HuH-7 (cell line): ENCODE measurements at regions not wholly inside any gene's neighbourhood (a gene's known extent, or its start where the extent isn't known, plus 50 kb on each side); places are given as distances from the start of the nearest gene placed in this dataset.
A peak's percentile ranks its signal among the peaks of the same experiment; 100 is the strongest.

Experiments used
- DNase-seq: peaks from one replicate; pipeline ENCODE4 v3.0.0; 2011; ENCODE audit warnings: low spot score

DNA sequence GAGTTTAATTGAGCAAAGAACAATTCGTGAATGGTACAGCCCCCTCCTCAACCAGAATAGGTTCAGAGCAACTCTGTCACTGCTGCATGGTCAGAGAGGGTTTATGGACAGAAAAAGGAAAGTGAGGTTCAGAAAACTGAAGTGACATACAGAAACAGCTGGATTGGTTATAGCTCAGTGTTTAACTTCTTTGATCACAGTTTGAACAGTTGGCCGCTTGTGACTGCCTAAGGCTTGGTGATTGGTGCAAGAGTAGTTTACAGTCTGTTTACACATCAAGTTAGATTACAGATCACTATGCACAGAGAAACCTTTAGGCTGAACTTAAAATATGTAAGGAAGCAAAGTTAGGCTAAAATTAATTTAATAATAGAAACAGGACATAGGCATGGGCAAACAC lies 459.2 kb downstream of the KCNJ3 start:
- peak; percentile 5 for DNase-seq

DNA sequence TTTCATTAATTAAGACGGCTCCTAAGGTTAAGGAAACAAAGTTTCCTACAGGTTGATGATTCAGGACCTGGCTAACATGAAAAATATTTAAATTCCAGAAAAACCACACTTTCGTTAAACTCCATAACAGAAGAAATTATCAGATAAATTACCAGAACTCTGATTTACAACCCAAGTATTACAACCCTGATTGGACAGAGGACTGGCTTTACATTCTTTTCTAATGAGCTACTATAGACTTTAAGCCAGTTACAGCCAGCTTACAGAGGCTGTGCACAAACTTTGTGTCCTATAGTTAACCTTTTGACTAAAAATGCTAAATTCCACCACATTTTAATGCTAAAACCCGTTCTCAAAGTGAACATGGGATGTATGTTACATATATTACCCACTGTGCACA lies 458.6 kb downstream of the KCNJ3 start:
- DNase-seq = no peak

DNA sequence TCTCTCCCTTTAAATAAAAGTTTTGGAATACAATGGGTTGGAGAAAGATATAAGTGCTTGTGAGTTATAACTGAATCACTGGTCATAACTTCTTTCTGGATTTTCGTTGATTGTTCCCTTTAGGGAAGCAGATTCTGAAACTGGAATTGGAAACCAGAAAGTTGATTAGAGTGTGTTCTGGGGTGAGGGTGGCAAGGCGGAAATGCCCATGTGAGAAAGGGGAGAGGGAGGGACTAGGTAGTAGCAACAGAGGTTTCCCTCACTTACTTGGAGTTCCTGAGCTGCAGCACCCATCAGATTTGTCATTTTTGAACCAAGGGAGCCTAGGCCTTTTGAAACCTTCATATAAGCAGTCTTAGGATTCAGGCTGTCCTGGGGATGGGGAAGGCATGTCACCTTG lies 453.4 kb downstream of the KCNJ3 start:
- DNase-seq = no peak

DNA sequence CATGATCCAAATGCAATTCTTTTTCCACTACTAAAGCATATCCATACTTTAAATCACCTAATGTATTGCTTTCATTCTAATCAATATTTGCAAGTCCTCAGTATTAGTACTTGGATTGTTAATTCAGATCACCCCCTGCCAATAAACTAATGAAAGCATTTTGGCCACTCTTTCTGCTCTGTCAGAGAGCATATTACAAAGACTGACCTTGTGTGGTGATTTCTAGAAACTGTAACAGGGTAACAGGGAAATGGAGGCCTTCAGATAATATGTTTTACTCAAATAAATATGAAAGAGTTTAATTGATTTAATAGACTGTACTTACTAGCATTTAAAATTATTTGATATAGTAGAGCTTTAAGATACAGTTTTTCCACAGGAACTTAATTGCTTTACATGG lies 453.0 kb downstream of the KCNJ3 start:
- no peak for DNase-seq

DNA sequence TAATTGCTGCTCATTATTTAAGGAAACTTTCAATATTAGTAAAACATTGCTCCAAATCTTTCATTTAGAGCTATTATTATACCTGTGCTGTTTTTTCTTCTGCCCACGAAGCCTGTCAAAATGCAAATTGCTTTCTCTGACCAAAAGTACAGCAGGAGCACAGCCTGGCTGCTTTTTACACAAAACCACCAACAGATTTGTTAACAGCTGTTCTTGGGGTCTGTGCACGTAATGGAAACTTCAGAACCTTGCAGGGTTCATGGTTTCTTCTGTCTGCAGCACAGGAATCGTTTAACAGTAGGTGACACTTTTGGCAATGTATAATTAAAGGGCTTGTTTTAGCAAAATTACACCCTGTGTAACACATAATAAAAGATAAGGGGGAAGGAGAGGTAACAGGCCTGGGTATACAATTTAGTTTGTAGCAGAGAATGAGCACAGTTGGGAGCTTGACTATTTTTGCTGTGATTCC lies 447.3 kb downstream of the KCNJ3 start:
- no peak for DNase-seq

DNA sequence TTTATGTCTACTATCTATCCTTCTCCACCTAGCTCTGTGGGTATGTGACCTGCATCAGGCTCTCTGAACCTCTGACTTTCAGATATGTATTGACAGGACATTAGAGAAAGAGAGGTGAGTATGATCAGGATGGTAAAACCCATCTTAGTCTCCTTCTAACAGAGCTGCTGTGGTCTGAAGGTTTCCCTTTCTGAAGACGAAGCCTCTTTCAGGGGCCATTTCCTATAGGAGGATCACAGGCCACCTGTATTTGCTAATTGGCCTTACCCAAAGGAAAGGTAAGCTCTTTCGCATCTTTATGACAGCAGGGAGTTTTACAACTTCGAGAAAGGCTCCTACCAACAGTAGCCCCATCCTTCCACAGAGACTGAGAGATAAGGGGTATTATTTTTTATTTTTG lies 442.9 kb downstream of the KCNJ3 start:
- DNase-seq = no peak

DNA sequence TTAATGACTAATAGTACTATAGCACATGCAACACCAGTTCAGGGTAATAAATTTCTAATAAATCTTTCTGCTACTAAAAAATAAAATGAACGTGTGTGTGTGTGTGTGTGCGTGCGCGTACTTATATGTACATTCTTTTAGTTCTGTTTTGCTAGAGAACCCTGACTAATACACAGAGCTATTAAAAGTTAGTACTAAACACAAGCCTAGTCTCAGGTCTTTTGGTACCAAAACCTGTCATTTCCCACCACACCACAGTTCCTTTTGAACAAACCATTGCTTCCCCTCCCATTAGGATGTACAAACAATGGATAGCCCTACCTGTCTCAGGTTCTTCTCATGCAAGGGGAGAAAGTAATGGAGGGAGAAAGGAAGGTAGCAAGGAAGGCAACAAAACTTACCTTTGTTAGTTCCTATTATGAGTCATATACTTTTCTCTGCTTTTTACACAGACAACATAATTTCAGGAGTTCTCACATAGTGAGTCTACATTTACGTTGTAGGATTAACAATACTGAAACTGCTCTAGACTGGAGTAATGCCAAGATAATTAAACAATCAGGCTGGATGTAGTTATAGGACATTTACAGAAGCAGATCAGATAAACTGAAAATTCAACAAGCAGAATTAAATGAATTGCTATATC lies 427.2 kb downstream of the KCNJ3 start:
- no peak for DNase-seq

DNA sequence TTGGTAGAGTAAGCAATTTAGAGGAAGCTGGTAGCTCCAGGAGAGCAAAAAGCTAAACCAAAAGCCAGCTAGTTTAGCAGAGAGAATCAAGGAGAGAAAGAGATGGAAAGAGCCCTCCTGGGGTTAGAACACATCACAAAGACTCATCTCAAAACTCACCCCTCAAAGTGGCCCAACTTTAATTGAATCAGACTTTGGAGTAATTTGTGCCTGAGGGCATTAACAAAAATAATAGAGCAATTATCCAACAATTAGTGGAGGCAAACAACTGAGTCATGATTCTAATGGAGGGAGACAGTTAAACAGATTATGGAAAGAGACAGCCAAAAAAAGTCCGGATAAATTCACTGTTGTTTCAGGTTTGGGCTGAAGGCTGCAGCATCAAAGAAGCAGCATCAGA lies 417.4 kb downstream of the KCNJ3 start:
- no peak for DNase-seq

DNA sequence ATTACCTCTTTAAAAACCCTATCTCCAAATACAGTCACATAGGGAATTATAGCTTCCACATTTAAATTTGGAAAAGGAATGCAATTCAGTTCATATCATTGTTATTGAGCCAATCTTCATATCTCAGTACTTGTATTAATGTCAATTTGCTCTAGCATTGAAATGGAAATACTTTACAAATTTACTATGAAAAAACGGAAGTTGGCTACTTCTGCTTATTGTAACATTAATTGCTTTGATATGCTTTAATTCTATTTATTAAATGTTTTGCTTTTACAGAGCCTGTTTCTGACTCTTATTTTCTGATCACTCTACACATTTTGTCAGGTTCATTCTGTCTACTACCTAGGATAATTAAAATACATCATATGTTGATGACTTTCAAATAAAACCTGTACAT lies 412.6 kb downstream of the KCNJ3 start:
- DNase-seq = no peak

DNA sequence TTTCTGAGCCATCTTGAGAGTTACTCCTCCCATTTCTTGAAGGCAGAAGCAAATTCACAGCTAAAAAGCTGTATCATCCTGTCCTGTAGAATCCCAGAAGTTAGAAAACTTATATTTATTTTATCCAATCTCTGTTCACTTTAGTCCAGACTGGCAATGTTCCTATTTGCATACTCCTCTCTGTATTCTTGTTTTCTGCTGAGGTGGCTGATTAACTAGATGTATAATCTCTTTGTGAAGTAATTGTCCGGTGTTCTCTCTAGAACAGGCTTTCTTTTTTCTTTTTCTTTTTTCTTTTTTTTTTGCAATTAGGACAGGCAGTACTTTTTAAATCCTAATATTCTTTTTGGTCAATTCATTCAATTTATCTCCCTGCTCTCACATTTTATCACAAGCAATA lies 411.0 kb downstream of the KCNJ3 start:
- no peak for DNase-seq

DNA sequence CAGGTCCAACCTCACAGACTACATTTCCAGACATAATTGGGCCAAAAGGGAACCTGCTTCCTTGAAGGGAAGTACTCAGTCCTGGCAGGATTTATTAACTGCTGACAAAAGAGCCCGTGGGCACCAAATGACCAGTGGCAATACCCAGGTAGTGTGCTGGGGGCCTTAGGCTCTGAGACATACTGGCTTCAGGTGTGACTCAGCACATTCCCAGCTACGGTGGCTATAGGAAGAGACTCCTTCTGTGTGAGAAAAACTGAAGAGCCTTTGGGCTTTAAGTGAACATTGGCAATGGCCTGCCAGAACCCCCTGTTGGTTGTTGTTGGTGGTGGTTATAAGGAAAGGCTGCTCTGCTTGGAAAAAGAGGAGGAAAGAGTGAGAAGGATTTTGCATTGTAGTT lies 401.8 kb downstream of the KCNJ3 start:
- DNase-seq = no peak

DNA sequence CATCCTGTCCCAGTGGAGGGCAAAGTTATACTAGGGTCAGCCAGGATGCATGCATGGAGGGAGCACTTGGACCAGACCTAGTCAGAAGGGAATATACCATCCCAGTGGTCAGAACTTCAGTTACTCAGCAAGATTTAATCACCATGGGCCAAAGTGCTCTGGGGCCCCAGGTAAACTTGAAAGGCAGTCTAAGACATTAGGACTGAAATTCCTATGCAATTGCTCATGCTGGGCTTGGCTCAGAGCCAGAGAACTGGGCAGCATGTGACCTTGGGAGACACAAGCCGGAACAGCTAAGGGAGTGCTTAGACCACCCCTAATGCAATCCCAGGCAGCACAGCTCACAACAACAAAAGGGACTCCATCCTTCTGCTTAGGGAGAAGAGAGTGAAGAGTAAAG lies 401.3 kb downstream of the KCNJ3 start:
- no peak for DNase-seq

DNA sequence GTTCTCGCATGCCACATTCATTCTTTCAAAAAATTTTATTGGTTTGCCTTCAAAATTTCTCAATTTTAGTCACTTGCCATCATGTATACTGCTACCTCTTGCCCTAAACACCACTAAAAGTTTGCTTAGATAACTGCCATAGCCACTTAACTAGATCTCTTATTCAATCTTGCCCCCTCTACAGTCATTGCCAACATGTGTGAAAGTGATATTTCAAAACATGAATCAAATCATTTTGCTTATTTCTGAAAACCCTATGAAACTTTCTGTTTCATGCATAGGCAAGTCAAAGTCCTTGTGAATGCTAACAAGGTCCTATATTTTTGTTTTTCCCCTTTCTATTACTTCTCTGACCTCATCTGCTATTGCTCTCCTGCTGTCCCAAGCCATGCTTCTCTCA lies 397.1 kb downstream of the KCNJ3 start:
- no peak for DNase-seq

DNA sequence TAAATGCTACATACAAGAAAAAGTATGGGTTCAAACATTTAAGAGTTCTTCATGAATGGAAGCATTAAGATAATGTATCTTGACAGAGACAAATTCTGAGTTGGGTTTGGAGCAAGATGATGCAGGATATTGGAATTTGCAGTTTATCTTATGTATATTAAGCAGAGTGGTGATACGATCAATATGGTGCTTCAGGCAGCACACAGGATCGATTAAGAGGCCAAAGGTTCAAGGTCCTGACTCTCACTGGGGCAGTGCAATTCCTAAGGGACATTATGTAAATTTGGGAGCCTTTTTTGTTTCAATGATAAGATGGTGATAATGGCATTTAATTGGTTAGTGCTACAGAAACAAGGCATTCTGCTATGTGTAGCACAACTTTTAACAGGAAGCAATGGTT lies 381.9 kb downstream of the KCNJ3 start:
- peak; percentile 5 for DNase-seq

DNA sequence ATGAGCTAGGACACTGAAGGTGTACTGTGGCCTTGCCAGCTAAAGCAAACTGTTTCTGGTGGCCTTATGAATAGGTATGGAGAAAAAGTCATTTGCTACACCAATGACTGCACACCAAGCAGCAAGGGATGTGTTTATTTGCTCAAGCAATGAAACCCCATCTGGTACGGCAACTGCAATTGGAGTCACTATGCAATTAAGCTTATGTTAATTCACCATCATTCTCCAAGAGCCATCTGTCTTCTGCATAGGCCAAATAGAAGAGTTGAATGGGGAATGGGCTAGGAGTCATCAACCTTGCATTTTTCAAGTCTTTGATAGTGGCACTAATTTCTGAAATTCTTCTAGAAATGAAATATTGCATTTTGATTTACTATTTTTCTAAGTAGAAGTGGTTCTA lies 372.0 kb downstream of the KCNJ3 start:
- DNase-seq = no peak

DNA sequence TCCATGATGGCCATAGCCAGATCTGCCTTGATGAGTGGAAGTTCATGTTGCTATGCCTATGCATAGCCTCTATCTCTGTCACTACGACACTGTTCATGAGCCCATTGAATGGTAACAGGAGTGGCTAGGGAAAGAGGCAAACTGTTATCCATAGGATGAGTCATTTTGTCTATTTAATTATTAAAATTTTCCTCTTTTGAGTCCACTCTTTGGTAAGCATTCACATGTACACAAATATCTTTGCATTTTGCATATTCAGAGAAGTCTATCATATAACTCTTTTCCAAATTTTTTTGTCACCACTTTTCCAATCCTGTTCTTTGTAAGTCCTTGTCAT lies 364.4 kb downstream of the KCNJ3 start:
- DNase-seq = no peak

DNA sequence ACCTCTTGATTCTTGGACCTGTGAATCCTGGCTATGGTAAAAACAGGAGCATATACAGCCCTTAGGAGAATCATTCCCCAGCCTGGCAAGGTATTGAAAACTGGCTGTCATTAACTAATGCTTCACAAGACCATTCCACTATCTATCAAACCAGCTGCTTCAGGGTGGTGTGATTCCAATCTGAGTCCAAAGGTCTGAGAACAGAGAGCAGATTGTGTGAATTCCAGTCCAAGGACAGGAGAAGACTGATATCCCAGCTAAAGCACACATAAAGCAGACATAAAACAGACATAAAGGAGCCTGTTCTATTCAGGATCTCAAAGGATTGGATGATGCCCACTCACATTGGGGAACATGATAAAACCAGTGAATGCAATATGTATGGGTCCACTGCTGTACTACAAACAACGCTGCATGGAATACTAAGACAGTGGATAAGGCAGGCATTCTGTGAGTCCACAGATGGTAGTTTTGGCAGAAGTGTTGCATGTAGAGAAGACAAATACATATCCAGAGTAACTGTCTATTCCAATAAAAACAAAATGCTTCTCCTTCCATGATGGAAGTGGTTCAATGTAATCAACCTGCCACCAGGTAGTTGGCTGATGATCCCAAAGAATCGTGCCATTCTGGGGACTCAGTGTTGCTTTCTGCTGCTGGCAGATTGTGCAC lies 363.9 kb downstream of the KCNJ3 start:
- DNase-seq = peak; percentile 4

DNA sequence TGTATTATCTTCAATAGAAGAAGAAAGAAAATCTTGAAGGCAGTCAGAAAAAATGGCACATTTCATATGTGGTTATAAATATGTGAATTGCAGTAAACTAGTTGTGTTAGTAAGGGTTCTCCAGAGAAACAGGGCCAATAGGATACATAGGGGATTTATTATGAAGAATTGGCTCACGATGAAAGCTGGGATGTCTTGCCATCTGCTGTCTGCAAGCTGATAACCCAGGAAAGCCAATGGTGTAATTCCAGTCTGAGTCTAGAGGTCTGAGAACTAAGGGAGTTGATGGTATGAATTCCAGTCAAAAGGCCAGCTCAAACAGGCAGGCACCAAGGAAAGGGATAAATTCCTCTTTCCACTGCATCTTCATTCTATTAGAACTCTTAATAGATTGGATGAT lies 362.4 kb downstream of the KCNJ3 start:
- no peak for DNase-seq

DNA sequence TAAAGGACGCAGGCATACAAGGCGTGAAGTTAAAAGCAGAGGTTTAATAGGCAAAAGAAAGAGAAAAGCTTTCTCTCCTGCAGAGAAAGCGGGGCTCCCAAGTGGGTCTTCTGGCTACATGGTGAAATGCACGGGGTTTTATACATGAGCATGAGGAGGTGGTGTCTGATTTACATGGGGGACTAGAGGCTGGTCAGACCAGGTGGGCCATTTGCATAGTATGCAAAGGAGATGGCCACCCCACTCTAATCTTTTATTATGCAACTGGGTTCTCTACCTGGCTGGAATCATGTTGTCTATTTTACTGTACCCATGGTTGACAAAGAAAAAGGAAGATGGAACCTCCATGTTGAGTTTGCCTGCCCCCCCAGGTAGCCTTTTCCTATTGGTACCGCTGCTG lies 356.2 kb downstream of the KCNJ3 start:
- DNase-seq = no peak

DNA sequence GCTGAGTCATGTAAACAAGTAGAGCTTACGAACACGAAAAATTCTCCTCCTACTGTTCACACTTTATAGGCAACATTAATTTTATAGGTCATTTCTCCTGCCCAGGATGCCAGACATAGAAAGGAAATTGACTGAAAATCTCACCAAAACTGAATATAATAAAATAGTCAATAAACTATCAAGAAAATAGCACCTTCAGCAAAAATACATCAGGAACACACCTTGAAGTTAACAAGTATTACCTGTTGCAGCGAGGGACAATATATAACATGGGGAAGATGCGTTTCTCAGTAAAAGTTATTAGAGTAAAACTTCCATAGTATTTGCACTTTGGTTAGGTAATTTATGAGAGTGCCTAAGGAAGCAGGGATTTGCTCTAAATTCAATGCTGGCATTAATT lies 344.6 kb downstream of the KCNJ3 start:
- DNase-seq = no peak

DNA sequence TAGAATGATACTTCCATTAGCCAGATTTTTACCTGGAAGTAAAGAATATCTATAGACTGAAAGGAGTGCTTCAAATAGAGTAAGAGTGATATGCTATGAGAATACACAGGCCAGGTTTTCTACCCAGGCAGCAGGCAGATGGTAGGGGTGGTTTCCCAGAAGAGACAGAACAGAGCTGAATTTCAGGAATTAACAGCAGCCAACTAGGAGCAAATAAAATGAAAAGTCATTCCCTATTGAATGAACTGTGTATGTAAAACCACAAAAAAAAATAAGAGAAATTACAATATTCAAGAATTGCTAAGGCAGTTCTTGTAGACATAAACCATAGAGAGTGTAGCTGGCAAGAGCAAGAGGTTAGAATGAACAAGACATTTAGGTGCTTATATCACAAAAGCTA lies 336.8 kb downstream of the KCNJ3 start:
- no peak for DNase-seq

DNA sequence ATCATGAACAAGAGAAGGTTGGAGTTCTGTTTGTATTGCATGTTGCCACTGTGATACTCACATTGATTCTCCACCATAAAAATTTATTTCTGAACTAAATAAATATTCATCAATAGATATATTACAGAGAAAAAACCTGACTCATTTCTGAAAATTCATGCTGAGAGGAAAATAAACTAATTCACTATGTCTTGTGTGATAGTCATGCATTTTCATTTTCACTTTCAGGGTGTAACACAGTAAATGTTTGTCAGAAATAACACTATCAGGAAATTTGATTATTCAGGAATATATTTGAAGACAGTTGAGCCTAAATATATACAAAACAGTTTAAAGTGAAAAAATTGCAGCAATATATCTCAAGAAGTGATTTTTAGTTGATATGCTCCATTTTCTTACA lies 335.2 kb downstream of the KCNJ3 start:
- no peak for DNase-seq

DNA sequence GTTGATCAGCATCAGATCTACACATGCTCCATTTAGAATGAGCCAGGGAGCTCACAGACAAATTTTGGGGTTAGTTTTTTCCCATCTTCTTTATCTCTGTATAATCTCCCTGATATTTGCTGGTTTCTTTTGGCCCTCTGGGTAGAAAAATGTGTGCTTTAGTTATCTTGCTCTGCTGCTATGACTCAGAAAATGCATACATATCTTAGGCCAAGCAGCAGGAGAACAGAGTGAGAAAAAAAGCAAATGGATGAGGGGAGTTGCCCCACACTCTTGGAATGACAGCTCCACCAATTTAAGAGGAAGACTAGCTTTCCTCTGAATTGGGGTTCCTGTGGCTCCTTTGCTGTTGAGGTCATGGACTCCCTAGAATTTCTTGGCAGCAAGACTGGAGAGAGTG lies 331.8 kb downstream of the KCNJ3 start:
- DNase-seq = no peak

DNA sequence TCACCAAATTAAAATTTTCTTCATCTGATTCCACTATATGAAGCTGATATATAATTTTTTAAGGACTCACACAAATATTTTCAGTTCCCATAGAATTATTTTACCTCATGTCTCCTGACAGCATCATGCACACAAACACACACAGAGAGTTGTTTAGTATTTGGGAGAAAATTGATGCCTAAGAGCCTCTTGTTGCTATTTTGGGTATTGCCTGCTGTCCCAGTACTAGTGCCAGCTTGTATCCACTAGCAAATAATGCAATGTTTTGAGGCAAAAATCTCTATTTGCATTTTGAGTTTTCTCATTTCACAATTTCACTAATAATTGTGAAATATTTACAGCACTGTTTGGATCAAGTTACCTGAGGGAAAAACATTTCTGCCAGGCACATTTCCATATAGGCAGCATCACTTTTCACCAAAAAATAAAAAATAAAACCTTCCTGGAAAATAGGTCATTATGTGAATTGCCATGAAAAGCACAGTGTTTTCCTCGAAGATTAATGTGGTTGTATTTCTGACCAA lies 328.2 kb downstream of the KCNJ3 start:
- DNase-seq = no peak
